ENCODE measurements at regions not wholly inside any gene's neighbourhood (a gene's known extent, or its start where the extent isn't known, plus 50 kb on each side); places are given as distances from the start of the nearest gene placed in this dataset.
"Not testable (repeated sequence)": the region's sequence is repeated elsewhere in the genome, so short reads cannot be mapped to it uniquely, and the experiment has no call there.

DNA sequence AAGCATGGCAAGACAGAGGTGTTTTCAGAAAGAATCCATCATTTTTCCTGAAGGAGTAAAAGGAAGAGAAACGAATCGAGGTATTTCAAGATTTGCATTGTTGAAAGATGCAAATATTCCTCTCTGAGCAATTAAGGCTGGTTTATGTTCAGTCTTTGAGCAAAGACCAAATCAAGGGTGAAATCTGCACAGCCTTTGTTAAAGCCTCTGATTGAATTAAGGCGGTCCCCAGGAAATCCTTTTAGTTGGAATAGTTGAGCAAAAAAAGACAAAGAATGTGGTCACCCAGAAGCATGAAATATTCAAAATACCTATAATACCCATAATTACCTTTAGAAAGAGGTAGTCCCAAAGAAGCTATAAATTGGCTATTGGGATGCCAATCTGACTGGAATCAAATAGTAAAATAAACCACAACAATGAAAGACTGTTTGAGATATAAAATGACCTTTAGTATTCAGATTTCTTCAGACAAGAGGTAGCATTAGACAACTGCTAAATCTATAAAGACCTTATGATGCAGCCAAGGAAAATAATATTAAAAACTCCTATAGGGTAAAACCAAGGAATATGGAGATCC lies 1218.1 kb downstream of the ROBO2 start:
- no peak for DNase-seq (ENCODE audit: low read depth)
- TF ChIP-seq, protein P1, sequence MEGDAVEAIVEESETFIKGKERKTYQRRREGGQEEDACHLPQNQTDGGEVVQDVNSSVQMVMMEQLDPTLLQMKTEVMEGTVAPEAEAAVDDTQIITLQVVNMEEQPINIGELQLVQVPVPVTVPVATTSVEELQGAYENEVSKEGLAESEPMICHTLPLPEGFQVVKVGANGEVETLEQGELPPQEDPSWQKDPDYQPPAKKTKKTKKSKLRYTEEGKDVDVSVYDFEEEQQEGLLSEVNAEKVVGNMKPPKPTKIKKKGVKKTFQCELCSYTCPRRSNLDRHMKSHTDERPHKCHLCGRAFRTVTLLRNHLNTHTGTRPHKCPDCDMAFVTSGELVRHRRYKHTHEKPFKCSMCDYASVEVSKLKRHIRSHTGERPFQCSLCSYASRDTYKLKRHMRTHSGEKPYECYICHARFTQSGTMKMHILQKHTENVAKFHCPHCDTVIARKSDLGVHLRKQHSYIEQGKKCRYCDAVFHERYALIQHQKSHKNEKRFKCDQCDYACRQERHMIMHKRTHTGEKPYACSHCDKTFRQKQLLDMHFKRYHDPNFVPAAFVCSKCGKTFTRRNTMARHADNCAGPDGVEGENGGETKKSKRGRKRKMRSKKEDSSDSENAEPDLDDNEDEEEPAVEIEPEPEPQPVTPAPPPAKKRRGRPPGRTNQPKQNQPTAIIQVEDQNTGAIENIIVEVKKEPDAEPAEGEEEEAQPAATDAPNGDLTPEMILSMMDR (IDR thresholded peaks at IDR 0.05; ENCODE audit: low read length, missing control alignments), result no peak
- H3K4me3 ChIP-seq (replicated peaks; ENCODE audit: low read depth, low read length), result no peak overlapping the region

DNA sequence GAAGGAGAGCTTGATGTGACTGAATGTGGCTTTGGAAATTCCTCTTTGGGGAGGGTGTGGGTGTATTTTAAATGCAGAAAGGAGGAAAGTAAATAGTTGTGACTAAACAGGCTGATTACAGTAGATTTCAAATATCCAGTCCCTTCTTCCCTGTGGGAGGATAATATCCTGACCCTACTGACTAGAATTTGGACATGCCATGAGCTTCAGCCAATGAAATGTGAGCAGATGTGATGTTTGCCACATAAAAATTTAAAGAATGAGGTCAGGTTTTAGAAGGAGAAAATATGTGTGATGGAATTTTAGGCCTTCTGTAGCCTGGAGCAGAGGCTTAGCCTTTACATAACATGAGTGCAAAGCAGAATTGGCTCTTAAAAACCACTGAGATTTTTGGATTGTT lies 1218.9 kb downstream of the ROBO2 start:
- TF ChIP-seq, protein P1 (IDR thresholded peaks at IDR 0.05; ENCODE audit: low read length, missing control alignments), result no peak
- no peak overlapping the region for H3K4me3 ChIP-seq (replicated peaks; ENCODE audit: low read depth, low read length)
- peak; percentile 74 for DNase-seq (ENCODE audit: low read depth)

DNA sequence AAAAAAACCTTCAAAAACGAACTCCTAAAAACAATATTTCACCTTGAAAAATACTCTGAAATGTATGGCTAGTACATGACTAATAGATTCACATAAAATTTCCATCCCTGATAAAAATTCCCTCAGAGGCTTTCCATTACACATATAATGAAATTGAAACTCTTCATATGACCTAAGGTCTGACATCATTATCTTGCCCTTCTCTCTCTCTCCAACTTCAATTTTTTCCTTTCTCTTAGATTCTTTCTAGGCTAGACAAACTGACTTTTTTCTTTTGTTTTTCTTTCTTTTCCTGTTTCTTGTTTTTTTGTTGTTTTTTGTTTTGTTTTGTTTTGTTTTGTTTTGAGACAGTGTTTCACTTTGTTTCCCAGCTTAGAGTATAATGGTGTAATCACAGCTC lies 1220.5 kb downstream of the ROBO2 start:
- DNase-seq (ENCODE audit: low read depth), result no peak
- TF ChIP-seq, protein P1 (IDR thresholded peaks at IDR 0.05; ENCODE audit: low read length, missing control alignments), result no peak
- H3K4me3 ChIP-seq (replicated peaks; ENCODE audit: low read depth, low read length), result no peak overlapping the region

DNA sequence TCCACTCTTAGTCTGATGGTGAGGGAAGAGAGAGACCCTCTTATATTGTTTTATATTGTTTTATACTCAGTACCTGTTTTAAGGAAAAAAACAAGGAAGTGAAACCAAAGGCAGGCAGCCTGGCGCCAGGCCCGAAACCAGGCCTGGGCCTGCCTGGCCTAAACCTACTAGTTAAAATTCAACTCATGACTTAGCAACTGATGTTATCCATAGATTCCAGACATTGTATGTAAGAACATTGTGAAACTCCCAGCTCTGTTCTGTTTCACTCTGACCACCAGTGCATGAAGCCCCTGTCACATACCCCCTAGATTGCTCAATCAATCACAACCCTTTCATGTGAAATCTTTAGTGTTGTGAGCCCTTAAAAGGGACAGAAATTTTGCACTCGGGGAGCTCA lies 1226.7 kb downstream of the ROBO2 start:
- DNase-seq (ENCODE audit: low read depth), result peak; percentile 10
- not testable (repeated sequence) for H3K4me3 ChIP-seq (replicated peaks; ENCODE audit: low read depth, low read length)

DNA sequence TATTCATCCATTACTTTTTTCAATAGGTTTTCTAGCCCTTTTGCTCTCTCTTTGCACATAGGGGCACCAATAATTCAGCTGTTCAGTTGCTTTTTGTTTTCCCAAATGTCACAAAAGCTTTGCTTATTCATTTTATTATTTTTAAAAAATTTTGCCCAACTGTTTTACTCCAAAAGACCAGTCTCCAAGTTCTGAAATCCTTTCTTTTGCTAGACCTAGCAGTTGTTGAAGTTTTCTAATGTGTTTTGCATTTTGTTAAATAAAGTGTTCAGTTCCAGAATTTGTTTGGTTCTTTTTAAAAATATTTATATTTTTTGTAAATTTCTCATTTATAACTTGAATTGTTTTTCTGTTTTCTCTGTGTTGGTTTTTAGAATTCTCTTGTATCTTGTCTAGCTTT lies 1227.3 kb downstream of the ROBO2 start:
- no peak for DNase-seq (ENCODE audit: low read depth)
- TF ChIP-seq, protein P1 (IDR thresholded peaks at IDR 0.05; ENCODE audit: low read length, missing control alignments), result no peak
- no peak overlapping the region for H3K4me3 ChIP-seq (replicated peaks; ENCODE audit: low read depth, low read length)

DNA sequence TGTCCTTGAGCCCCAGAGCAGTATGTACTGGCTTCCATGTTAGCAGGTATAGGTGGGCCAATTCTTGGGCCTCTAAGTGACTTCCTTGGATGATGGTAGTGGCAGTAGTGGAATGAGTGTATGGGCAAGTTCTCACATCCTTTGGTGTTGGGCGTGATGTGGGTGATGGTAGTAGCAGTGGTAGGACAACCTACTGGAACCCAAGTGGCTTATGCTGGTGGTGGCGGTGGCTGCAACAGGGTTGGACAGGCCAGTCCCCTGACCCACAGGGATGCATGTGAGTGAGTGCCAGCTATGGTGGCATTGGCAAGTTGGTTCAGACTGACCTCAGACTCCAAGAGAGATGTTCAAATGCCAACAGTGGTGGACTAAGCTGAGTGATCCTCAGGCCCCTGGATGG lies 1228.2 kb downstream of the ROBO2 start:
- TF ChIP-seq, protein P1 (IDR thresholded peaks at IDR 0.05; ENCODE audit: low read length, missing control alignments), result no peak
- DNase-seq (ENCODE audit: low read depth), result no peak
- H3K4me3 ChIP-seq (replicated peaks; ENCODE audit: low read depth, low read length), result no peak overlapping the region

DNA sequence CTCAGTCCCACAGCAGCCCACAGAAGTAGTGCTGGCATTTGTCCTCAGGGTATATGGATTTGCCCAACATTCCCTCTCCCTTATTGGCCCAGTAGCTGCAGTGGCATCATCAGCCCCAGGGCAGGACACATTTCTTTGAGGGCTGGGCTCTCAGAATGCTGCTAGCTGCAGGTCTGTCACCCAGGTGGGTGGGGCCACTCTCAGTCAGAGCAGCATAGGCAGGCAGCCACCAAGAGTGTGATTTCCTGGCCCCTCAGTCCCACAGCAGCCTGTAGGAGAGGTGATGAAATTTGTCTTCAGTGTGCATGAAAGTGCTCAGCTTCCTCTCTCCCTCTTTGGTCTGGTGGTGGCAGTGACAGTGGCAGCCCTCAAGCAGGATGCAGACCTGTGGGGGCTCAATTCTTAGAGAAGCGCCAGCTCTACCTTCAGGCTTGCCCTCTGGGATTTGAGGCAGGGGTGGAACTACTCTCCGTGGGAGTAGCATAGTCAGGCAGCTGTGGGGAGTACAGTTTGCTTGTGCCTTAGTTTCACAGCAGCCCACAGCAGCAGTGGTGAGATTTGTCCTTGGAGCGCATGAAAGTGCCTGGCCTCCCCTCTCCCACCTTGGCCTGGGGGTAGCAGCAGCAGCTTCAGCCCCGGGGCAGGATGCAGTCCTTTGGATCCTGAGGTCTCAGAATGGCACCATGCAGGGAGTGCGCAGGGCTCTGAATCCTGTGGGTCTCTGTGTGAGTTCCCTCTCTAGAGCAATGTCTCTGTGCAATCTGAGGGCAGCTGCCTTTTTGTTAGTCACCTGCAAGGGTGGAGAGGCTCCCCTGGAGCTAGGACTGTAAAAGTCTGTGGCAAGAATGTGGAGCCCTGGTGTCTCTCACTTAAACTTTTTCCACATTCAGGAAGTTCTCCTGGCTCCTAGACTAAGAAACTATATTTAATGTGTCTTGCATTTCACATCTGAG lies 1229.1 kb downstream of the ROBO2 start:
- no peak overlapping the region for H3K4me3 ChIP-seq (replicated peaks; ENCODE audit: low read depth, low read length)
- DNase-seq (ENCODE audit: low read depth), result no peak
- TF ChIP-seq, protein P1 (IDR thresholded peaks at IDR 0.05; ENCODE audit: low read length, missing control alignments), result no peak

Data from fibroblast of pulmonary artery (primary cell).